Heart left ventricle (tissue), 16 donors: ENCODE measurements at regions not wholly inside any gene's neighbourhood (a gene's known extent, or its start where the extent isn't known, plus 50 kb on each side); places are given as distances from the start of the nearest gene placed in this dataset.
A peak's percentile ranks its signal among the peaks of the same experiment; 100 is the strongest.

Experiments used
- ATAC-seq, 4 donors: fragments of 200-7000 bp; cut with Tn5 transposase; one replicate each; pipeline ENCODE4 v1.9.1; 2020 to 2022; ENCODE audit warnings: moderate library complexity in 4 of 4, mild to moderate bottlenecking in 3 of 4, moderate number of reproducible peaks in 1 of 4
- DNase-seq, 5 donors: peaks; one replicate each; pipeline ENCODE4 v3.0.0-alpha.2; 2020
- H3K27ac ChIP-seq, 12 donors: fragments of 200-600 bp; sonication (generic) in 4 of 12; one replicate each; pipeline versions ENCODE4 v1.5.0 to v1.8.0; 2016 to 2022; ENCODE audit warnings: mild to moderate bottlenecking in 2 of 12
- H3K27me3 ChIP-seq, 9 donors: fragments of 200-600 bp; sonication (generic) in 2 of 9; one replicate each; pipeline versions ENCODE4 v1.5.1 to v1.8.0; 2016 to 2022; ENCODE audit warnings: mild to moderate bottlenecking in 3 of 9
- H3K36me3 ChIP-seq, 9 donors: fragments of 200-600 bp; sonication (generic) in 2 of 9; one replicate each; pipeline versions ENCODE4 v1.5.0 to v1.8.0; 2018 to 2022; ENCODE audit warnings: mild to moderate bottlenecking in 2 of 9
- H3K4me1 ChIP-seq, 12 donors: fragments of 200-600 bp; sonication (generic) in 4 of 12; one replicate each; pipeline versions ENCODE4 v1.5.0 to v1.8.0; 2016 to 2022; ENCODE audit warnings: mild to moderate bottlenecking in 3 of 12
- H3K4me3 ChIP-seq, 12 donors: fragments of 200-600 bp; sonication (generic) in 4 of 12; one replicate each; pipeline versions ENCODE4 v1.5.0 to v1.8.0; 2017 to 2022; ENCODE audit warnings: mild to moderate bottlenecking in 9 of 12, moderate library complexity in 4 of 12
- H3K9me3 ChIP-seq, 12 donors: fragments of 200-600 bp; sonication (generic) in 4 of 12; one replicate each; pipeline versions ENCODE4 v1.5.0 to v1.8.0; 2016 to 2022; ENCODE audit warnings: mild to moderate bottlenecking in 1 of 12
- CTCF ChIP-seq, 12 donors: fragments of 200-600 bp; sonication (generic) in 4 of 12; IDR thresholded peaks; one replicate each; pipeline versions ENCODE4 v1.5.0 to v1.8.0; 2018 to 2022; ENCODE audit warnings: antibody characterized with exemption in 12 of 12, mild to moderate bottlenecking in 5 of 12
- POLR2A ChIP-seq, 2 donors: fragments of 450-650 bp; IDR thresholded peaks; one replicate each; pipeline ENCODE4 v1.6.1; 2017; ENCODE audit warnings: antibody characterized with exemption in 2 of 2, mild to moderate bottlenecking in 2 of 2, moderate library complexity in 2 of 2
- WGBS, 4 donors: extraction: QIAGEN DNeasy Blood & Tissue Kit in 2 of 4; methylation state at CpG; one replicate each; pipeline versions ENCODE4 v1.1.5 to v1.1.7; 2013 to 2018; 5-methylcytosine and 5-hydroxymethylcytosine counted together
- intact Hi-C, 10 donors: fragments of 100-400 bp; cut with DNase I; formaldehyde crosslinking; loops; one replicate each; pipeline versions ENCODE4 v1.11.1 to v1.14.2; 2022
- donor health status: ischemic (EF 13 %, LVEDD 7.1; RV severe dilation, severe dysfunction).
- donor health status: healthy with polysubstance abuse.
- donor health status: DM: no; HTN: yes; CAD: no.
- donor health status: DM: no; HTN: no; CAD: no.
- donor health status: ischemic (EF 25% LVEDD 6.9; RV normal size, moderate dysfunction).
- donor health status: ischemic (EF 25% LVEDD 5.7; RV mildly dilated, moderate dysfunction).
- donor health status: healthy.
- donor health status: DM: yes; HTN: yes; CAD: no.
- donor health status: ischemic (EF 35%, LVEDD 5.7; RV mildly dilated, moderate dysfunction).
- donor health status: nonischemic (EF 11% LVEDD 7.7; RV severe dilation, severe dysfunction).
- donor health status: DM: yes; HTN: yes; CAD: no.
- donor health status: PGD.
- donor health status: ischemic (EF 29% LVEDD 5.4; RV normal size, mild dysfunction).
- donor health status: nonischemic (EF 23%, LVEDD 6.1; RV moderate dilation, normal function).

- peak; percentile 28 to 70 (median 54) for ATAC-seq
- Histone ChIP-seq H3K27me3 (no peaks in the 10 kb centered on the region), H3K9me3 (no peaks in the 10 kb centered on the region), H3K27ac (no peak overlapping the region), H3K36me3 (no peaks in the 10 kb centered on the region), H3K4me3 (no peak overlapping the region), H3K4me1 (peaks cover 0 to 13% (median 0%) of the 10 kb centered on the region in 12 donors)
- no peak for DNase-seq
- TF ChIP-seq CTCF (IDR thresholded peaks at IDR 0.05) (no peak), POLR2A (IDR thresholded peaks at IDR 0.05) (no peak)
- intact Hi-C loops, result loop anchor here in 1 of 10 donors (10.0 kb wide), 1 partner anchor 420 kb away; no protein-coding TSS in a partner anchor
- 73 to 81% (median 77%) methylated on average over 14 of the region's 14 CpGs for WGBS, 4 donors
Observed at GRCh38 chr5:68544648-68545552, 329.3 kb downstream of the PIK3R1 start.

GRCh38 chr5:68545636-68546295, 330.2 kb downstream of the PIK3R1 start:
- TF ChIP-seq CTCF (IDR thresholded peaks at IDR 0.05), result no peak
- no peak for TF ChIP-seq POLR2A (IDR thresholded peaks at IDR 0.05)
- 69 to 85% (median 80%) methylated on average over 7 of the region's 7 CpGs for WGBS, 4 donors

GRCh38 chr5:68547056-68547455, 331.5 kb downstream of the PIK3R1 start:
- Histone ChIP-seq H3K4me1 (peaks cover 0 to 13% (median 0%) of the 10 kb centered on the region in 12 donors), H3K4me3 (no peak overlapping the region), H3K9me3 (no peaks in the 10 kb centered on the region), H3K27me3 (no peaks in the 10 kb centered on the region), H3K27ac (no peak overlapping the region), H3K36me3 (no peaks in the 10 kb centered on the region)
- intact Hi-C loops, result loop anchor here in 1 of 10 donors (10.0 kb wide), 1 partner anchor 418 kb away; no protein-coding TSS in a partner anchor
- DNase-seq (no peak), ATAC-seq (no peak)
- TF ChIP-seq CTCF (IDR thresholded peaks at IDR 0.05) (no peak), POLR2A (IDR thresholded peaks at IDR 0.05) (no peak)
- WGBS, 4 donors, result 93 to 96% (median 94%) methylated on average over 3 of the region's 3 CpGs

More at GRCh38 chr5:68545636-68546295, 330.2 kb downstream of the PIK3R1 start:
- Histone ChIP-seq H3K4me1 (peaks cover 0 to 13% (median 0%) of the 10 kb centered on the region in 12 donors), H3K4me3 (no peak overlapping the region), H3K36me3 (no peaks in the 10 kb centered on the region), H3K27ac (no peak overlapping the region), H3K27me3 (no peaks in the 10 kb centered on the region), H3K9me3 (no peaks in the 10 kb centered on the region)
- DNase-seq (no peak), ATAC-seq (no peak)
- intact Hi-C loops, result loop anchor here in 1 of 10 donors (10.0 kb wide), 1 partner anchor 419 kb away; no protein-coding TSS in a partner anchor

GRCh38 chr5:68547622-68548021, 332.1 kb downstream of the PIK3R1 start:
- H3K4me3 ChIP-seq, result no peak overlapping the region
- no peaks in the 10 kb centered on the region for H3K9me3 ChIP-seq
- H3K27ac ChIP-seq, result no peak overlapping the region
- TF ChIP-seq CTCF (IDR thresholded peaks at IDR 0.05), result no peak
- TF ChIP-seq POLR2A (IDR thresholded peaks at IDR 0.05), result no peak
- ATAC-seq, result no peak
- H3K27me3 ChIP-seq, result no peaks in the 10 kb centered on the region
- DNase-seq, result no peak
- peaks cover 0 to 13% (median 0%) of the 10 kb centered on the region in 12 donors for H3K4me1 ChIP-seq
- no peaks in the 10 kb centered on the region for H3K36me3 ChIP-seq
- intact Hi-C loops, result loop anchor here in 1 of 10 donors (10.0 kb wide), 1 partner anchor 417 kb away; no protein-coding TSS in a partner anchor
